Thyroid gland (tissue), 4 donors: ENCODE measurements at regions not wholly inside any gene's neighbourhood (a gene's known extent, or its start where the extent isn't known, plus 50 kb on each side); places are given as distances from the start of the nearest gene placed in this dataset.

Experiments used
- DNase-seq, 2 donors: peaks; one replicate each; pipeline ENCODE4 v3.0.0-alpha.2; 2019
- H3K27ac ChIP-seq, 3 donors: fragments of 200-600 bp; sonication (generic); 1 replicate in 2 of 3; 2 replicates in 1 of 3; pipeline ENCODE4 v1.5.1; 2016 to 2019; ENCODE audit warnings: mild to moderate bottlenecking in 1 of 3, moderate library complexity in 1 of 3
- H3K27me3 ChIP-seq: fragments of 200-600 bp; sonication (generic); one replicate; pipeline ENCODE4 v1.5.1; 2019
- H3K36me3 ChIP-seq, 2 donors: fragments of 200-600 bp; sonication (generic); one replicate each; pipeline ENCODE4 v1.5.1; 2016 to 2019
- H3K4me1 ChIP-seq, 2 donors: fragments of 200-600 bp; sonication (generic); one replicate each; pipeline ENCODE4 v1.5.1; 2017 to 2019
- H3K4me3 ChIP-seq, 3 donors: fragments of 200-600 bp; sonication (generic); replicated peaks in 1 of 3; 1 replicate in 2 of 3; 2 replicates in 1 of 3; pipeline ENCODE4 v1.5.1; 2016; ENCODE audit warnings: mild to moderate bottlenecking in 1 of 3
- H3K9me3 ChIP-seq: fragments of 200-600 bp; sonication (generic); one replicate; pipeline ENCODE4 v1.5.1; 2017
- POLR2A ChIP-seq, 2 donors: fragments of 450-650 bp; IDR thresholded peaks; one replicate each; pipeline ENCODE4 v1.6.1; 2017; ENCODE audit warnings: antibody characterized with exemption in 2 of 2, mild to moderate bottlenecking in 2 of 2, moderate library complexity in 1 of 2
- WGBS, 2 donors: methylation state at CpG; one replicate each; pipeline ENCODE4 v1.1.5; 2017; 5-methylcytosine and 5-hydroxymethylcytosine counted together
- intact Hi-C: fragments of 100-400 bp; cut with DNase I; formaldehyde crosslinking; loops from one replicate; pipeline ENCODE4 v1.15.1; 2023
- TF ChIP-seq, protein P1 (sequence below), 6 experiments: fragments of 200-600 bp in 3 of 6; fragments of 450-650 bp in 3 of 6; sonication (generic) in 3 of 6; IDR thresholded peaks; one replicate each; pipeline ENCODE4 v1.5.1; 2016 to 2019; ENCODE audit warnings: antibody characterized with exemption in 6 of 6, mild to moderate bottlenecking in 2 of 6, inconsistent platforms in 1 of 6, moderate library complexity in 1 of 6

DNA sequence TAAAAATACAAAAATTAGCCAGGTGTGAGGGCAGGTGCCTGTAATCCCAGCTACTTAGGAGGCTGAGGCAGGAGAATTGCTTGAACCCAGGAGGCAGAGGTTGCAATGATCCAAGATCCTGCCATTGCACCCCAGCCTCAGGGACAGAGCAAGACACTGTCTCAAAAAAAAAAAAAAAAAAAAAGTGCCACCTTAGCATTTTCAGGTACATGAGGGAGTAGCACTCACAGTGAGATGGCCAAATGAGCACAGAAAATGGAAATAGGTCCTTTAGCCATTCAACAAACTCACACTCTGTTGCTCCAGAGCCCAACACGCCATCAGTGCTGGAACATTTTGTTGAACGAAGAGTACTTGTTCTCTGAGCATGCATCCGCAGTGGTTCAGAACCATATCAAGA is 75.2 kb upstream of the MYL2 start:
- Histone ChIP-seq H3K36me3 (no peaks in the 10 kb centered on the region), H3K4me3 (no peak overlapping the region), H3K9me3 (no peaks in the 10 kb centered on the region), H3K27me3 (no peaks in the 10 kb centered on the region), H3K4me1 (no peaks in the 10 kb centered on the region), H3K27ac (no peak overlapping the region)
- 95% methylated on average over 3 of the region's 3 CpGs for WGBS, 2 donors
- intact Hi-C loops, result no loop called here
- DNase-seq, result no peak
- no peak for TF ChIP-seq POLR2A (IDR thresholded peaks at IDR 0.05)
- TF ChIP-seq, protein P1, sequence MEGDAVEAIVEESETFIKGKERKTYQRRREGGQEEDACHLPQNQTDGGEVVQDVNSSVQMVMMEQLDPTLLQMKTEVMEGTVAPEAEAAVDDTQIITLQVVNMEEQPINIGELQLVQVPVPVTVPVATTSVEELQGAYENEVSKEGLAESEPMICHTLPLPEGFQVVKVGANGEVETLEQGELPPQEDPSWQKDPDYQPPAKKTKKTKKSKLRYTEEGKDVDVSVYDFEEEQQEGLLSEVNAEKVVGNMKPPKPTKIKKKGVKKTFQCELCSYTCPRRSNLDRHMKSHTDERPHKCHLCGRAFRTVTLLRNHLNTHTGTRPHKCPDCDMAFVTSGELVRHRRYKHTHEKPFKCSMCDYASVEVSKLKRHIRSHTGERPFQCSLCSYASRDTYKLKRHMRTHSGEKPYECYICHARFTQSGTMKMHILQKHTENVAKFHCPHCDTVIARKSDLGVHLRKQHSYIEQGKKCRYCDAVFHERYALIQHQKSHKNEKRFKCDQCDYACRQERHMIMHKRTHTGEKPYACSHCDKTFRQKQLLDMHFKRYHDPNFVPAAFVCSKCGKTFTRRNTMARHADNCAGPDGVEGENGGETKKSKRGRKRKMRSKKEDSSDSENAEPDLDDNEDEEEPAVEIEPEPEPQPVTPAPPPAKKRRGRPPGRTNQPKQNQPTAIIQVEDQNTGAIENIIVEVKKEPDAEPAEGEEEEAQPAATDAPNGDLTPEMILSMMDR (IDR thresholded peaks at IDR 0.05), result no peak

DNA sequence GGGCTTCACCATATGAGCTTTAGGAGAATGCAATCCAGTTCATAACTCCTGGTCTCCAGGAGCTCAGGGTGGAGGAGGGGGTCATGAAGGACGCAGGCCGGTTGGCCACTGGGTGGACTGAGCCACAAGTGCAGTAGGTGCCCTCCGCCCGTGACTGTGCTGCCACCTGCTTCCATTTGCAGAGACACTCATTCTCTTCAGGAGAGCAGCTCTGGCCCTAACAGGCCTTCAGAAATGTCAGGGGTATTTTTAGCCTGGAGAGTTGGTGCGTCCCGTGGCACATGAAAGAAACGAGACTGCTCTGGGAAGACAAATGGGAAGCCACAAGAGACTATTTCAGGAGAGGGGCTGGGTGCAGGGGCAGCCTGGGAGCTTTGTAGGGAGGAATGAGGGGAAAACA is 74.6 kb upstream of the MYL2 start:
- no peaks in the 10 kb centered on the region for H3K4me1 ChIP-seq
- no peaks in the 10 kb centered on the region for H3K9me3 ChIP-seq
- no peak for DNase-seq
- H3K27me3 ChIP-seq, result no peaks in the 10 kb centered on the region
- 83 to 87% methylated on average over 7 of the region's 7 CpGs for WGBS, 2 donors
- no peak overlapping the region for H3K27ac ChIP-seq
- no peak for TF ChIP-seq POLR2A (IDR thresholded peaks at IDR 0.05)
- TF ChIP-seq, protein P1 (IDR thresholded peaks at IDR 0.05), result no peak
- H3K4me3 ChIP-seq, result no peak overlapping the region
- H3K36me3 ChIP-seq, result no peaks in the 10 kb centered on the region
- intact Hi-C loops, result no loop called here

- intact Hi-C loops, result no loop called here
These were observed 73.1 kb upstream of the MYL2 start for GRCh38 chr12:110993434-110993833.

GRCh38 chr12:110992909-110993308 is 72.5 kb upstream of the MYL2 start:
- DNase-seq, result no peak
- H3K27me3 ChIP-seq, result no peaks in the 10 kb centered on the region
- H3K27ac ChIP-seq, result no peak overlapping the region
- no peak for TF ChIP-seq POLR2A (IDR thresholded peaks at IDR 0.05)
- TF ChIP-seq, protein P1 (IDR thresholded peaks at IDR 0.05), result no peak
- no peaks in the 10 kb centered on the region for H3K36me3 ChIP-seq
- no peaks in the 10 kb centered on the region for H3K9me3 ChIP-seq
- H3K4me3 ChIP-seq, result no peak overlapping the region
- intact Hi-C loops, result no loop called here
- whole genome bisulfite sequencing, 2 donors, result 14 to 15% methylated on average over 4 of the region's 4 CpGs
- H3K4me1 ChIP-seq, result no peaks in the 10 kb centered on the region

More at GRCh38 chr12:110993434-110993833, 73.1 kb upstream of the MYL2 start:
- Histone ChIP-seq H3K27me3 (no peaks in the 10 kb centered on the region), H3K4me3 (no peak overlapping the region), H3K27ac (no peak overlapping the region), H3K4me1 (no peaks in the 10 kb centered on the region), H3K36me3 (no peaks in the 10 kb centered on the region), H3K9me3 (no peaks in the 10 kb centered on the region)
- WGBS, 2 donors, result 91 to 100% methylated on average over 2 to 3 of the region's 3 CpGs
- TF ChIP-seq, protein P1 (IDR thresholded peaks at IDR 0.05), result no peak
- TF ChIP-seq POLR2A (IDR thresholded peaks at IDR 0.05), result no peak
- no peak for DNase-seq

DNA sequence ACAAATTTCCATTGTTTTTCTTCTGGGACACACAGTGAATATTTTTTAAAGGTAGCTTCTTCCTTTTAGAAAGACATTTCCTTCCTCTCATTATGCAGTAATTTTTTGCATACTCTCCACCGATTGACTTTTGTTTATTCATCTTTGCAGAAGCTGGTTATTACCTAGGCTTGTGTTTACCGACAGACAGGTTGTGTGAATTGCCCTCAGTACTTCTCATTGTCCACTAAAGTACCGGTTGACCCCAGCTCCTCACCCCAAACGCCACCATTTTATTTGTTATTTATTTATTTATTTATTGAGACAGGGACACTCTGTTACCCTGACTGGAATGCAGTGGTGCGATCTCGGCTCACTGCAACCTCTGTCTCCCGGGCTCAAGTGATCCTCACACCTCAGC is 63.4 kb upstream of the MYL2 start:
- WGBS, 2 donors, result 70 to 72% methylated on average over 7 of the region's 7 CpGs
- no peak for TF ChIP-seq POLR2A (IDR thresholded peaks at IDR 0.05)
- TF ChIP-seq, protein P1 (IDR thresholded peaks at IDR 0.05), result no peak
- intact Hi-C loops, result no loop called here

More for the DNA sequence above, 63.4 kb upstream of the MYL2 start:
- DNase-seq, result no peak
- no peaks in the 10 kb centered on the region for H3K9me3 ChIP-seq
- H3K36me3 ChIP-seq, result no peaks in the 10 kb centered on the region
- no peaks in the 10 kb centered on the region for H3K27me3 ChIP-seq
- no peak overlapping the region for H3K27ac ChIP-seq
- H3K4me1 ChIP-seq, result no peaks in the 10 kb centered on the region
- no peak overlapping the region for H3K4me3 ChIP-seq
